ENCODE measurements at regions not wholly inside any gene's neighbourhood (a gene's known extent, or its start where the extent isn't known, plus 50 kb on each side); places are given as distances from the start of the nearest gene placed in this dataset.

DNA sequence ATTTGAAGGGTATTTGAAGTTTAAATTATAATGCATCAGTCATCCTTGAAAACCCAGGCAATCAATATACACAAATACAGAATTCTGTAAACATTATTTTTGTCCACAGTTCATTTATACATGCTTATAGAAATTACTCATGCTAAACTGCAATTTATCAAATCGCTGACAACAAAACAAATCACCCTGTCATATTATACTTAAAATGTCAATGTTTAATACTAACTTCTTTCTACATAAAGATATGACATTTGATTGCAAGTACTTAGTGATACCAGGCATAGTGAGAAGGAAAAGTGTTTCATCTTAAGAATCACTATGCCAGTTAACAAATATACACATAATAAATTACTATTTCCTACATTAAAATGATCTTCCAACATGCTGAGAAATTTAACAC lies 232.0 kb downstream of the PCDH20 start:
- TF ChIP-seq, protein P1, sequence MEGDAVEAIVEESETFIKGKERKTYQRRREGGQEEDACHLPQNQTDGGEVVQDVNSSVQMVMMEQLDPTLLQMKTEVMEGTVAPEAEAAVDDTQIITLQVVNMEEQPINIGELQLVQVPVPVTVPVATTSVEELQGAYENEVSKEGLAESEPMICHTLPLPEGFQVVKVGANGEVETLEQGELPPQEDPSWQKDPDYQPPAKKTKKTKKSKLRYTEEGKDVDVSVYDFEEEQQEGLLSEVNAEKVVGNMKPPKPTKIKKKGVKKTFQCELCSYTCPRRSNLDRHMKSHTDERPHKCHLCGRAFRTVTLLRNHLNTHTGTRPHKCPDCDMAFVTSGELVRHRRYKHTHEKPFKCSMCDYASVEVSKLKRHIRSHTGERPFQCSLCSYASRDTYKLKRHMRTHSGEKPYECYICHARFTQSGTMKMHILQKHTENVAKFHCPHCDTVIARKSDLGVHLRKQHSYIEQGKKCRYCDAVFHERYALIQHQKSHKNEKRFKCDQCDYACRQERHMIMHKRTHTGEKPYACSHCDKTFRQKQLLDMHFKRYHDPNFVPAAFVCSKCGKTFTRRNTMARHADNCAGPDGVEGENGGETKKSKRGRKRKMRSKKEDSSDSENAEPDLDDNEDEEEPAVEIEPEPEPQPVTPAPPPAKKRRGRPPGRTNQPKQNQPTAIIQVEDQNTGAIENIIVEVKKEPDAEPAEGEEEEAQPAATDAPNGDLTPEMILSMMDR (IDR thresholded peaks at IDR 0.05) = no peak
- no peak for TF ChIP-seq POLR2A (IDR thresholded peaks at IDR 0.05)
- TF ChIP-seq POLR2AphosphoS5 (IDR thresholded peaks at IDR 0.05; ENCODE audit: insufficient read depth in 1 of 2, low read depth in 1 of 2) = no peak

Data from vagina (tissue), 2 donors.